Common myeloid progenitor, CD34-positive (primary cell): ENCODE measurements at regions not wholly inside any gene's neighbourhood (a gene's known extent, or its start where the extent isn't known, plus 50 kb on each side); places are given as distances from the start of the nearest gene placed in this dataset.
"Not testable (repeated sequence)": the region's sequence is repeated elsewhere in the genome, so short reads cannot be mapped to it uniquely, and the experiment has no call there.

Experiments used
- CTCF ChIA-PET: fragments of 350-600 bp; sonication (Branson Sonifier 250); formaldehyde crosslinking; loops from one replicate; lab custom pipeline; 2021; ENCODE audit warnings: antibody characterized with exemption; lab: Charles Lee
- POLR2A ChIA-PET: fragments of 350-600 bp; sonication (Branson Sonifier 250); formaldehyde crosslinking; loops from one replicate; lab custom pipeline; 2021; ENCODE audit warnings: antibody characterized with exemption; lab: Charles Lee
- DNase-seq, 3 donors: peaks; one replicate each; pipeline versions ENCODE4 v3.0.0 to v3.0.0-alpha.2; 2013
- H3K27ac ChIP-seq, 2 experiments: 1 replicate in 1 of 2; 2 replicates in 1 of 2; pipeline ENCODE4 v1.7.0; 2013; ENCODE audit warnings: inconsistent platforms in 2 of 2, low read length in 2 of 2, mild to moderate bottlenecking in 2 of 2, low read depth in 1 of 2, moderate library complexity in 1 of 2; ENCODE audit not compliant: severe bottlenecking in 2 of 2, insufficient read depth in 1 of 2, poor library complexity in 1 of 2
- H3K27me3 ChIP-seq, 5 experiments: replicated peaks in 2 of 5; 1 replicate in 3 of 5; 2 replicates in 2 of 5; pipeline versions ENCODE4 v1.6.1 to v1.7.0; 2013; ENCODE audit warnings: low read length in 4 of 5, mild to moderate bottlenecking in 2 of 5, moderate library complexity in 2 of 5, inconsistent platforms in 1 of 5; ENCODE audit not compliant: insufficient read depth in 5 of 5, control insufficient read depth in 4 of 5
- H3K36me3 ChIP-seq, 4 experiments: 1 replicate in 2 of 4; 2 replicates in 2 of 4; pipeline versions ENCODE4 v1.6.1 to v1.7.0; 2013; ENCODE audit warnings: low read length in 3 of 4, control low read depth in 1 of 4, mild to moderate bottlenecking in 1 of 4; ENCODE audit not compliant: control insufficient read depth in 4 of 4, insufficient read depth in 4 of 4
- H3K4me1 ChIP-seq, 4 experiments: 1 replicate in 3 of 4; 2 replicates in 1 of 4; pipeline versions ENCODE4 v1.6.1 to v1.7.1; 2013; ENCODE audit warnings: low read length in 3 of 4, mild to moderate bottlenecking in 3 of 4, control low read depth in 1 of 4, inconsistent platforms in 1 of 4, moderate library complexity in 1 of 4; ENCODE audit not compliant: control insufficient read depth in 4 of 4, insufficient read depth in 4 of 4; ENCODE audit errors: control extremely low read depth in 1 of 4
- H3K4me3 ChIP-seq, 7 experiments: 1 replicate in 4 of 7; 2 replicates in 3 of 7; pipeline versions ENCODE4 v1.5.1 to v1.7.0; 2013; ENCODE audit warnings: mild to moderate bottlenecking in 7 of 7, low read length in 6 of 7, moderate library complexity in 6 of 7, inconsistent platforms in 2 of 7, low read depth in 2 of 7, control low read depth in 1 of 7; ENCODE audit not compliant: insufficient read depth in 4 of 7, control insufficient read depth in 1 of 7; ENCODE audit errors: extremely low read depth in 1 of 7
- H3K9me3 ChIP-seq, 5 experiments: 1 replicate in 4 of 5; 2 replicates in 1 of 5; pipeline versions ENCODE4 v1.6.1 to v1.7.1; 2013; ENCODE audit warnings: low read length in 4 of 5, mild to moderate bottlenecking in 2 of 5, inconsistent platforms in 1 of 5, low read depth in 1 of 5, moderate library complexity in 1 of 5; ENCODE audit not compliant: control insufficient read depth in 4 of 5, insufficient read depth in 2 of 5; ENCODE audit errors: control extremely low read depth in 1 of 5
- WGBS: methylation state at CpG from one replicate; pipeline ENCODE4 v1.1.5; 2013; ENCODE audit not compliant: insufficient coverage; 5-methylcytosine and 5-hydroxymethylcytosine counted together

- Histone ChIP-seq H3K4me3 (no peak overlapping the region), H3K27ac (no peak overlapping the region), H3K9me3 (no peaks in the 10 kb centered on the region), H3K4me1 (no peaks in the 10 kb centered on the region), H3K36me3 (no peaks in the 10 kb centered on the region), H3K27me3 (peaks cover 0 to 6% (median 0%) of the 10 kb centered on the region in 5 experiments)
- ChIA-PET POLR2A (no interaction called here), CTCF (interaction anchor here (1.2 kb wide), 1 partner anchor 20 kb away, joined by 3 read pairs; no protein-coding TSS in a partner anchor)
- no peak for DNase-seq
- 29% methylated on average over 1 of the region's 1 CpG for WGBS
These were observed 266.8 kb downstream of the EN1 start for GRCh38 chr2:118580651-118581050.

- POLR2A ChIA-PET, result no interaction called here
- H3K36me3 ChIP-seq, result no peaks in the 10 kb centered on the region
- H3K27ac ChIP-seq, result no peak overlapping the region
- no peaks in the 10 kb centered on the region for H3K9me3 ChIP-seq
- H3K4me1 ChIP-seq, result no peaks in the 10 kb centered on the region
- CTCF ChIA-PET, result interaction anchor here (1.2 kb wide), 1 partner anchor 20 kb away, joined by 3 read pairs; no protein-coding TSS in a partner anchor
- WGBS, result 88% methylated on average over 1 of the region's 2 CpGs
- DNase-seq, result no peak
- no peak overlapping the region for H3K4me3 ChIP-seq
- H3K27me3 ChIP-seq, result peaks cover 0 to 6% (median 0%) of the 10 kb centered on the region in 5 experiments
These were observed 267.3 kb downstream of the EN1 start for GRCh38 chr2:118580107-118580506.

- ChIA-PET CTCF (no interaction called here), POLR2A (no interaction called here)
- H3K9me3 ChIP-seq, result no peaks in the 10 kb centered on the region
- H3K4me3 ChIP-seq, result no peak overlapping the region
- WGBS, result 86% methylated on average over 2 of the region's 2 CpGs
- no peak overlapping the region for H3K27ac ChIP-seq
- no peaks in the 10 kb centered on the region for H3K4me1 ChIP-seq
- no peaks in the 10 kb centered on the region for H3K36me3 ChIP-seq
- H3K27me3 ChIP-seq, result peaks cover 0 to 6% (median 0%) of the 10 kb centered on the region in 5 experiments
- DNase-seq, result no peak
These were observed 270.2 kb downstream of the EN1 start for GRCh38 chr2:118577202-118577601.

- POLR2A ChIA-PET, result no interaction called here
- DNase-seq, result no peak
- no peak overlapping the region for H3K27ac ChIP-seq
- no peaks in the 10 kb centered on the region for H3K4me1 ChIP-seq
- CTCF ChIA-PET, result no interaction called here
- peaks cover 0 to 3% (median 0%) of the 10 kb centered on the region in 5 experiments for H3K27me3 ChIP-seq
- no peaks in the 10 kb centered on the region for H3K36me3 ChIP-seq
- no peaks in the 10 kb centered on the region for H3K9me3 ChIP-seq
- WGBS, result 56% methylated on average over 3 of the region's 3 CpGs
- no peak overlapping the region for H3K4me3 ChIP-seq
These were observed 271.2 kb downstream of the EN1 start for GRCh38 chr2:118576109-118576855.

GRCh38 chr2:118572380-118572779 lies 275.1 kb downstream of the EN1 start:
- H3K36me3 ChIP-seq, H3K4me3 ChIP-seq, H3K9me3 ChIP-seq, DNase-seq, POLR2A ChIA-PET, CTCF ChIA-PET, H3K27ac ChIP-seq, H3K4me1 ChIP-seq: not testable (repeated sequence)
- 98% methylated on average over 5 of the region's 6 CpGs for WGBS
- peaks cover 0 to 11% (median 4%) of the 10 kb centered on the region in 5 experiments for H3K27me3 ChIP-seq

- H3K36me3 ChIP-seq, result no peaks in the 10 kb centered on the region
- ChIA-PET CTCF (no interaction called here), POLR2A (no interaction called here)
- H3K27ac ChIP-seq, result no peak overlapping the region
- WGBS, result no CpG with 5 or more reads among the region's 2 CpGs
- no peak for DNase-seq
- H3K4me1 ChIP-seq, result no peaks in the 10 kb centered on the region
- peaks cover 0 to 11% (median 4%) of the 10 kb centered on the region in 5 experiments for H3K27me3 ChIP-seq
- H3K9me3 ChIP-seq, result no peaks in the 10 kb centered on the region
- no peak overlapping the region for H3K4me3 ChIP-seq
These were observed 277.4 kb downstream of the EN1 start for GRCh38 chr2:118569876-118570535.

GRCh38 chr2:118568700-118569099 lies 278.7 kb downstream of the EN1 start:
- ChIA-PET CTCF (no interaction called here), POLR2A (no interaction called here)
- DNase-seq, result no peak
- Histone ChIP-seq H3K4me1 (no peaks in the 10 kb centered on the region), H3K4me3 (no peak overlapping the region), H3K9me3 (no peaks in the 10 kb centered on the region), H3K27ac (no peak overlapping the region), H3K27me3 (peaks cover 0 to 8% (median 4%) of the 10 kb centered on the region in 5 experiments), H3K36me3 (no peaks in the 10 kb centered on the region)
- WGBS, result 19% methylated on average over 5 of the region's 5 CpGs
